SK-N-SH treated with all-trans-retinoic acid at 6 μM for 48 hours (cell line): ENCODE measurements at regions not wholly inside any gene's neighbourhood (a gene's known extent, or its start where the extent isn't known, plus 50 kb on each side); places are given as distances from the start of the nearest gene placed in this dataset.

Source experiments
- ATAC-seq: fragments of 200-7000 bp; cut with Tn5 transposase; 3 replicates; pipeline ENCODE4 v1.9.1; 2020; ENCODE audit warnings: mild to moderate bottlenecking, moderate library complexity
- ARNTL ChIP-seq: fragments of 450-650 bp; formaldehyde crosslinking; IDR thresholded peaks from 2 replicates; pipeline ENCODE4 v1.5.0; 2020; ENCODE audit warnings: low read depth, mild to moderate bottlenecking, moderate library complexity, borderline replicate concordance
- BACH2 ChIP-seq: fragments of 250-450 bp; sonication (Bioruptor Pico); IDR thresholded peaks from 2 replicates; pipeline ENCODE4 v1.9.0; 2021; ENCODE audit warnings: mild to moderate bottlenecking, borderline replicate concordance
- CREB5 ChIP-seq: fragments of 250-450 bp; sonication (Bioruptor Pico); IDR thresholded peaks from 2 replicates; pipeline ENCODE4 v1.5.1; 2020; ENCODE audit warnings: low read depth, mild to moderate bottlenecking, moderate library complexity
- CSDC2 ChIP-seq: fragments of 250-450 bp; sonication (Bioruptor Pico); IDR thresholded peaks from 2 replicates; pipeline ENCODE4 v1.5.0; 2020; ENCODE audit warnings: mild to moderate bottlenecking, moderate library complexity
- CSRNP3 ChIP-seq: fragments of 250-450 bp; sonication (Bioruptor Pico); IDR thresholded peaks from 2 replicates; pipeline ENCODE4 v1.5.1; 2021; ENCODE audit warnings: mild to moderate bottlenecking, moderate library complexity
- ESRRG ChIP-seq: fragments of 250-450 bp; sonication (Bioruptor Pico); IDR thresholded peaks from 2 replicates; pipeline ENCODE4 v1.6.1; 2021; ENCODE audit warnings: mild to moderate bottlenecking
- GLIS3 ChIP-seq: fragments of 250-450 bp; sonication (Bioruptor Pico); IDR thresholded peaks from 2 replicates; pipeline ENCODE4 v1.5.0; 2020; ENCODE audit warnings: mild to moderate bottlenecking, moderate library complexity
- ISL1 ChIP-seq: fragments of 250-450 bp; sonication (Bioruptor Pico); IDR thresholded peaks from 2 replicates; pipeline ENCODE4 v2.1.2; 2022; ENCODE audit warnings: mild to moderate bottlenecking, moderate library complexity
- OSR1 ChIP-seq: fragments of 250-450 bp; sonication (Bioruptor Pico); IDR thresholded peaks from 2 replicates; pipeline ENCODE4 v1.8.0; 2022; ENCODE audit warnings: moderate library complexity, mild to moderate bottlenecking, inconsistent platforms
- PPARA ChIP-seq: fragments of 250-450 bp; sonication (Bioruptor Pico); IDR thresholded peaks from 2 replicates; pipeline ENCODE4 v1.5.0; 2020; ENCODE audit warnings: mild to moderate bottlenecking, borderline replicate concordance
- RARB ChIP-seq: fragments of 250-450 bp; sonication (Bioruptor Pico); IDR thresholded peaks from 2 replicates; pipeline ENCODE4 v1.8.0; 2021; ENCODE audit warnings: mild to moderate bottlenecking, moderate library complexity
- SNAI2 ChIP-seq: fragments of 250-450 bp; sonication (Bioruptor Pico); IDR thresholded peaks from 2 replicates; pipeline ENCODE4 v1.5.0; 2020; ENCODE audit warnings: mild to moderate bottlenecking, moderate library complexity
- TCF4 ChIP-seq: fragments of 250-450 bp; sonication (Bioruptor Pico); IDR thresholded peaks from 2 replicates; pipeline ENCODE4 v1.8.0; 2021; ENCODE audit warnings: mild to moderate bottlenecking, moderate library complexity, borderline replicate concordance
- TOX ChIP-seq: fragments of 250-450 bp; sonication (Bioruptor Pico); IDR thresholded peaks from 2 replicates; pipeline ENCODE4 v1.8.0; 2021; ENCODE audit warnings: mild to moderate bottlenecking, moderate library complexity, borderline replicate concordance
- ZC3H10 ChIP-seq: fragments of 250-450 bp; sonication (Bioruptor Pico); IDR thresholded peaks from 2 replicates; pipeline ENCODE4 v1.5.1; 2021; ENCODE audit warnings: mild to moderate bottlenecking, moderate library complexity
- ZFP3 ChIP-seq: fragments of 250-450 bp; sonication (Bioruptor Pico); IDR thresholded peaks from 2 replicates; pipeline ENCODE4 v1.5.0; 2020; ENCODE audit warnings: mild to moderate bottlenecking, moderate library complexity
- ZFP30 ChIP-seq: fragments of 450-650 bp; formaldehyde crosslinking; IDR thresholded peaks from 2 replicates; pipeline ENCODE4 v1.5.0; 2022; ENCODE audit warnings: mild to moderate bottlenecking, moderate library complexity
- ZNF565 ChIP-seq: fragments of 450-650 bp; formaldehyde crosslinking; conservative IDR thresholded peaks from 2 replicates; pipeline ENCODE4 v1.5.0; 2020; ENCODE audit warnings: low read depth, mild to moderate bottlenecking, moderate library complexity
- ZNF70 ChIP-seq: fragments of 450-650 bp; formaldehyde crosslinking; IDR thresholded peaks from 2 replicates; pipeline ENCODE4 v1.5.0; 2020; ENCODE audit warnings: mild to moderate bottlenecking, moderate library complexity
- ZNF8 ChIP-seq: fragments of 450-650 bp; formaldehyde crosslinking; IDR thresholded peaks from 2 replicates; pipeline ENCODE4 v1.5.0; 2020; ENCODE audit warnings: mild to moderate bottlenecking, moderate library complexity
- TF ChIP-seq, protein P1 (sequence below): fragments of 250-450 bp; sonication (Bioruptor Pico); IDR thresholded peaks from 2 replicates; pipeline ENCODE4 v1.8.0; 2021; ENCODE audit warnings: low read depth, mild to moderate bottlenecking, moderate library complexity, borderline replicate concordance
- TF ChIP-seq, protein P2 (sequence below): fragments of 250-450 bp; sonication (Bioruptor Pico); IDR thresholded peaks from 2 replicates; pipeline ENCODE4 v1.8.0; 2020; ENCODE audit warnings: mild to moderate bottlenecking, moderate library complexity, borderline replicate concordance
- TF ChIP-seq, protein P3 (sequence below): fragments of 250-450 bp; sonication (Bioruptor Pico); IDR thresholded peaks from 2 replicates; pipeline ENCODE4 v1.5.0; 2020; ENCODE audit warnings: mild to moderate bottlenecking, moderate library complexity

DNA sequence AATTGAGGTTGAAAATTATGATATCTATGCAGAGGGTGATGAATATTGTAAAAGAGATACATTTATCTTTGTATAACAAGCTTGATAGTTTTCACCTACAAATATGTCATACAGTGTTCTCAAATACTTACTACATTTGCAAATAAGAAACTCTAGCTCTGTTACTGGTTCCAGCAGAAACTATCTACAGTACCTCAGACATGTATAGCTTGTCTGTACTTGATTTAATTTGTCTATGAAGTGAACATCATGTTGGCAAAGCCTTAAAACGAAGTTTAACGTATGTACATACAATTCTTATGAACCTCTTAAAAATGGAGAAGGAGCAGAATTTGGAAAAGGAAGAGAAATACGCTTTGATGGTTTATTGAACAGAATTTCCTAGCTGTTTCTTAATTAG is 201.4 kb upstream of the MARCKS start:
- no peak for ATAC-seq
- TF ChIP-seq ZNF8 (CRISPR knock-in tag) (no peak), ZNF565 (CRISPR knock-in tag) (no peak), ESRRG (CRISPR knock-in tag) (no peak), ARNTL (no peak), PPARA (CRISPR knock-in tag) (no peak), GLIS3 (CRISPR knock-in tag) (no peak), BACH2 (CRISPR knock-in tag) (no peak), ZFP30 (CRISPR knock-in tag) (no peak), ZNF70 (CRISPR knock-in tag) (no peak)

DNA sequence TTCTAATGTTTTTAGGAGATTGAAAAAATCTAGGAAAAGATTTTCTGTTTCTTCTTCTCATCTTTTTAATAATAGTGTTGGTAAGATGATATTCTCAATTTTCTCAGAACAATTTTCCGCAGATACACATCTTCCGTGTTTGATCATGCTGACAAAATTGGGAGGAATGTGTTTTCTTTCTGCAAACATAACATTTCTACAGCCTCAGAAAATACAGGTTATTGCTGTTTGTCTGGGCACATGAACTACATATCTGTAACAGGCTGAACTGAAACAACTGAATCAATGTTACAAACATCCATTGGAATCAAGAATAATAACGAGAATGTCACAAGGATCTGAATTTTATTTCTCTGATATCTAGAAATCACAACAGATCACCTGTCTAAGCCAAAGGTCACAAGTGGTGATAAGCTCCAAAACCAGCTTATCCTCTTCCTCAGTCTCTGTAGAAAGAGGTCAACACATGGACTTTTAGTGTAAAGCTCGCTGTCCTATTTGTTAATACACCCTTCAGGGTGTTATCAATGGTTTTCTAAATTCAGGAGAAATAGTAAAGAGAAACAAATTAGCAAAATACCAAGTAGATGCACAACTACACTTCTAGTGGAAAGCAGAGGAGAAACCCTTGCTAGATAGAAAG is 197.3 kb upstream of the MARCKS start:
- no peak for TF ChIP-seq CREB5
- TF ChIP-seq, protein P1, sequence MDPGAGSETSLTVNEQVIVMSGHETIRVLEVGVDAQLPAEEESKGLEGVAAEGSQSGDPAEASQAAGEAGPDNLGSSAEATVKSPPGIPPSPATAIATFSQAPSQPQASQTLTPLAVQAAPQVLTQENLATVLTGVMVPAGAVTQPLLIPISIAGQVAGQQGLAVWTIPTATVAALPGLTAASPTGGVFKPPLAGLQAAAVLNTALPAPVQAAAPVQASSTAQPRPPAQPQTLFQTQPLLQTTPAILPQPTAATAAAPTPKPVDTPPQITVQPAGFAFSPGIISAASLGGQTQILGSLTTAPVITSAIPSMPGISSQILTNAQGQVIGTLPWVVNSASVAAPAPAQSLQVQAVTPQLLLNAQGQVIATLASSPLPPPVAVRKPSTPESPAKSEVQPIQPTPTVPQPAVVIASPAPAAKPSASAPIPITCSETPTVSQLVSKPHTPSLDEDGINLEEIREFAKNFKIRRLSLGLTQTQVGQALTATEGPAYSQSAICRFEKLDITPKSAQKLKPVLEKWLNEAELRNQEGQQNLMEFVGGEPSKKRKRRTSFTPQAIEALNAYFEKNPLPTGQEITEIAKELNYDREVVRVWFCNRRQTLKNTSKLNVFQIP (CRISPR knock-in tag), result no peak
- no peak for ATAC-seq

- no peak for TF ChIP-seq CSDC2
- no peak for TF ChIP-seq SNAI2 (CRISPR knock-in tag)
- TF ChIP-seq ARNTL, result no peak
- no peak for TF ChIP-seq ESRRG (CRISPR knock-in tag)
- no peak for TF ChIP-seq OSR1 (CRISPR knock-in tag)
- TF ChIP-seq ZFP30 (CRISPR knock-in tag), result no peak
- TF ChIP-seq TCF4, result no peak
- TF ChIP-seq ZFP3 (CRISPR knock-in tag), result no peak
- no peak for TF ChIP-seq CSRNP3 (CRISPR knock-in tag)
- TF ChIP-seq, protein P1 (CRISPR knock-in tag), result no peak
- no peak for ATAC-seq
Observed at GRCh38 chr6:113660819-113661218, 196.3 kb upstream of the MARCKS start.

DNA sequence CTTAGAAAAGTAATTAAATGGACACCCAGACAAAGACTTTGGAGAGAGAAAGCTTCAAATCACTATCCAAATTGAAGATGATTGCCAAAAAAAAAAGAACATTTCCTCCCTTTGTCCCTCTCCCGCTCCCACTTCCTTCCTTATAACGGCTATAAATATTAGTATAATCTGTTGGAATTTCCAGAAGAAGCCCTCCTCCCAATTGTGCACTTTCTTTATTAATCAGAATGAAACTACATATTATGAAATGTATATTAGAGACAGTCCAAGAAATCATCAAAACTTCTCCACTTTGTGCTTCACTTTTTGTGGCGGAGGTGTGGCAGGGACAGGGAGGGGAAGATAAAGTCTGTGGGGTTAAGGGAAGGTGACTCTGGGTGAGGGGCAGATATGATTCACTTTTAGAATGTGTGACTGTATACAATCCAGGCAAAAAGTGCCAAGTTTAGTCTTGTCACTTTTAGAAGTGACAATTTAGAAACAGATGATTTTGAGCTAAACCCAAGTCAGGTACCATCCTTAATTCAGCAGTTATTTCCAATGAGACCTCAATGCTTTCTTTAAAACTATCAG is 195.0 kb upstream of the MARCKS start:
- no peak for ATAC-seq
- TF ChIP-seq RARB (CRISPR knock-in tag), result no peak
- TF ChIP-seq, protein P1 (CRISPR knock-in tag), result no peak
- TF ChIP-seq CSDC2, result no peak
- TF ChIP-seq ZNF70 (CRISPR knock-in tag), result no peak
- TF ChIP-seq ZFP30 (CRISPR knock-in tag), result no peak
- TF ChIP-seq, protein P2, sequence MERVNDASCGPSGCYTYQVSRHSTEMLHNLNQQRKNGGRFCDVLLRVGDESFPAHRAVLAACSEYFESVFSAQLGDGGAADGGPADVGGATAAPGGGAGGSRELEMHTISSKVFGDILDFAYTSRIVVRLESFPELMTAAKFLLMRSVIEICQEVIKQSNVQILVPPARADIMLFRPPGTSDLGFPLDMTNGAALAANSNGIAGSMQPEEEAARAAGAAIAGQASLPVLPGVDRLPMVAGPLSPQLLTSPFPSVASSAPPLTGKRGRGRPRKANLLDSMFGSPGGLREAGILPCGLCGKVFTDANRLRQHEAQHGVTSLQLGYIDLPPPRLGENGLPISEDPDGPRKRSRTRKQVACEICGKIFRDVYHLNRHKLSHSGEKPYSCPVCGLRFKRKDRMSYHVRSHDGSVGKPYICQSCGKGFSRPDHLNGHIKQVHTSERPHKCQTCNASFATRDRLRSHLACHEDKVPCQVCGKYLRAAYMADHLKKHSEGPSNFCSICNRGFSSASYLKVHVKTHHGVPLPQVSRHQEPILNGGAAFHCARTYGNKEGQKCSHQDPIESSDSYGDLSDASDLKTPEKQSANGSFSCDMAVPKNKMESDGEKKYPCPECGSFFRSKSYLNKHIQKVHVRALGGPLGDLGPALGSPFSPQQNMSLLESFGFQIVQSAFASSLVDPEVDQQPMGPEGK, result no peak
- TF ChIP-seq TOX, result no peak
- TF ChIP-seq ZNF8 (CRISPR knock-in tag), result no peak
- no peak for TF ChIP-seq ZNF565 (CRISPR knock-in tag)
- TF ChIP-seq TCF4, result no peak
- TF ChIP-seq OSR1 (CRISPR knock-in tag), result no peak
- TF ChIP-seq, protein P3, sequence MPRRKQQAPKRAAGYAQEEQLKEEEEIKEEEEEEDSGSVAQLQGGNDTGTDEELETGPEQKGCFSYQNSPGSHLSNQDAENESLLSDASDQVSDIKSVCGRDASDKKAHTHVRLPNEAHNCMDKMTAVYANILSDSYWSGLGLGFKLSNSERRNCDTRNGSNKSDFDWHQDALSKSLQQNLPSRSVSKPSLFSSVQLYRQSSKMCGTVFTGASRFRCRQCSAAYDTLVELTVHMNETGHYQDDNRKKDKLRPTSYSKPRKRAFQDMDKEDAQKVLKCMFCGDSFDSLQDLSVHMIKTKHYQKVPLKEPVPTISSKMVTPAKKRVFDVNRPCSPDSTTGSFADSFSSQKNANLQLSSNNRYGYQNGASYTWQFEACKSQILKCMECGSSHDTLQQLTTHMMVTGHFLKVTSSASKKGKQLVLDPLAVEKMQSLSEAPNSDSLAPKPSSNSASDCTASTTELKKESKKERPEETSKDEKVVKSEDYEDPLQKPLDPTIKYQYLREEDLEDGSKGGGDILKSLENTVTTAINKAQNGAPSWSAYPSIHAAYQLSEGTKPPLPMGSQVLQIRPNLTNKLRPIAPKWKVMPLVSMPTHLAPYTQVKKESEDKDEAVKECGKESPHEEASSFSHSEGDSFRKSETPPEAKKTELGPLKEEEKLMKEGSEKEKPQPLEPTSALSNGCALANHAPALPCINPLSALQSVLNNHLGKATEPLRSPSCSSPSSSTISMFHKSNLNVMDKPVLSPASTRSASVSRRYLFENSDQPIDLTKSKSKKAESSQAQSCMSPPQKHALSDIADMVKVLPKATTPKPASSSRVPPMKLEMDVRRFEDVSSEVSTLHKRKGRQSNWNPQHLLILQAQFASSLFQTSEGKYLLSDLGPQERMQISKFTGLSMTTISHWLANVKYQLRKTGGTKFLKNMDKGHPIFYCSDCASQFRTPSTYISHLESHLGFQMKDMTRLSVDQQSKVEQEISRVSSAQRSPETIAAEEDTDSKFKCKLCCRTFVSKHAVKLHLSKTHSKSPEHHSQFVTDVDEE (CRISPR knock-in tag), result no peak
- TF ChIP-seq BACH2 (CRISPR knock-in tag), result no peak
- TF ChIP-seq ZC3H10 (CRISPR knock-in tag), result no peak
- no peak for TF ChIP-seq ISL1 (CRISPR knock-in tag)
